ENCODE measurements at regions not wholly inside any gene's neighbourhood (a gene's known extent, or its start where the extent isn't known, plus 50 kb on each side); places are given as distances from the start of the nearest gene placed in this dataset.
"Not testable (repeated sequence)": the region's sequence is repeated elsewhere in the genome, so short reads cannot be mapped to it uniquely, and the experiment has no call there.

DNA sequence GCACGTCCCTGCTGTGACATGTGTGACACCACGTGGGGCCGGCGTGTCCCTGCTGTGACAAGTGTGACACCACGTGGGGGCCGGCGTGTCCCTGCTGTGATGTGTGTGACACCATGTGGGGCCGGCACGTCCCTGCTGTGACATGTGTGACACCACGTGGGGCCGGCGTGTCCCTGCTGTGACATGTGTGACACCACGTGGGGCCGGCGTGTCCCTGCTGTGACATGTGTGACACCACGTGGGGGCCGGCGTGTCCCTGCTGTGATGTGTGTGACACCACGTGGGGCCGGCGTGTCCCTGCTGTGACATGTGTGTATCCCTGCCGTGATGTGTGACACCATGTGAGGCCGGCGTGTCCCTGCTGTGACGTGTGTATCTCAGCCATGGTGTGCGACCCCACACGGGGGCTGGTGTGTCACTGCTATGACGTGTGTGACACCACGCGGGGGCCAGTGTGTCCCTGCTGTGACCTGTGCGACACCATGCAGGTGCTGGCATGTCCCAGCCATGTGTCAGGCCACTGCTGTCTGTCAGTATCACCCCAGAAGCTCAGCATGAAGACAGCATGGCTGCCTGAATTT, 401.7 kb downstream of the SMOC2 start:
- TF ChIP-seq, protein P1, sequence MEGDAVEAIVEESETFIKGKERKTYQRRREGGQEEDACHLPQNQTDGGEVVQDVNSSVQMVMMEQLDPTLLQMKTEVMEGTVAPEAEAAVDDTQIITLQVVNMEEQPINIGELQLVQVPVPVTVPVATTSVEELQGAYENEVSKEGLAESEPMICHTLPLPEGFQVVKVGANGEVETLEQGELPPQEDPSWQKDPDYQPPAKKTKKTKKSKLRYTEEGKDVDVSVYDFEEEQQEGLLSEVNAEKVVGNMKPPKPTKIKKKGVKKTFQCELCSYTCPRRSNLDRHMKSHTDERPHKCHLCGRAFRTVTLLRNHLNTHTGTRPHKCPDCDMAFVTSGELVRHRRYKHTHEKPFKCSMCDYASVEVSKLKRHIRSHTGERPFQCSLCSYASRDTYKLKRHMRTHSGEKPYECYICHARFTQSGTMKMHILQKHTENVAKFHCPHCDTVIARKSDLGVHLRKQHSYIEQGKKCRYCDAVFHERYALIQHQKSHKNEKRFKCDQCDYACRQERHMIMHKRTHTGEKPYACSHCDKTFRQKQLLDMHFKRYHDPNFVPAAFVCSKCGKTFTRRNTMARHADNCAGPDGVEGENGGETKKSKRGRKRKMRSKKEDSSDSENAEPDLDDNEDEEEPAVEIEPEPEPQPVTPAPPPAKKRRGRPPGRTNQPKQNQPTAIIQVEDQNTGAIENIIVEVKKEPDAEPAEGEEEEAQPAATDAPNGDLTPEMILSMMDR (IDR thresholded peaks at IDR 0.05) = not testable (repeated sequence)
- not testable (repeated sequence) for TF ChIP-seq EZH2 (IDR thresholded peaks at IDR 0.05)
